ENCODE measurements at regions not wholly inside any gene's neighbourhood (a gene's known extent, or its start where the extent isn't known, plus 50 kb on each side); places are given as distances from the start of the nearest gene placed in this dataset.

GRCh38 chr5:125011419-125011818 lies 265.0 kb upstream of the ZNF608 start:
- Histone ChIP-seq H3K36me3 (ENCODE audit: control insufficient read depth, insufficient read depth, low read length) (no peaks in the 10 kb centered on the region), H3K4me3 (ENCODE audit: low read length) (no peak overlapping the region), H3K9me3 (ENCODE audit: control insufficient read depth, insufficient read depth, low read length) (no peaks in the 10 kb centered on the region), H3K27ac (ENCODE audit: low read length) (no peak overlapping the region), H3K27me3 (ENCODE audit: control insufficient read depth, insufficient read depth, low read length) (no peaks in the 10 kb centered on the region), H3K4me1 (ENCODE audit: control insufficient read depth, insufficient read depth, low read length) (peaks cover 1% of the 10 kb centered on the region)
- Mint-ChIP-seq H3K4me3 (no peak overlapping the region), H3K9me3 (no peaks in the 10 kb centered on the region), H3K36me3 (no peaks in the 10 kb centered on the region), H3K4me1 (peaks cover 2% of the 10 kb centered on the region in 2 donors), H3K27me3 (ENCODE audit: low read depth in 2 of 2) (peaks cover 0 to 5% of the 10 kb centered on the region in 2 donors), H3K27ac (no peak overlapping the region)
- no peak for DNase-seq
- WGBS (ENCODE audit: insufficient coverage): 100% methylated on average over 1 of the region's 2 CpGs
- intact Hi-C loops (cut with micrococcal nuclease): no loop called here
- ATAC-seq: peak in 1 of 3 donors; percentile 30
- no peak for TF ChIP-seq CTCF (IDR thresholded peaks at IDR 0.05)

DNA sequence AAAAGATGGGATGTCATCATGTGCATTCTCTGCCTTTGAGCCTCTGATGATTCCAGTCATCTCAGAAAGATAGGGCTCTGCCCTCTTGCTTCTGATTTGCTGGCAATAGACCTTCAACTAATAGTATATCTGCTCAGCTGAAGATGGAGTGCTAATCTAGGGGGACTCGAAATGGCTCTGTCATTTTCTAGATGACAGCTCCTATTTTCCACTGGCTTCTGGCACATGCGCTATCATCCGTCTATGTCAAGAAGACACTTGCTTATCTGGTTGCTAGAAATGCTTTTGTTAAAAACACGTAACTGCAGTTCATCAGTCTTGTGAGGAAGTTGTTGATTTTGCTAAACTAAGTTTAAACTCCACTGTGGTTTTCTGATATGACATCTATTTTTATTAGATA lies 265.5 kb upstream of the ZNF608 start:
- DNase-seq (no peak), ATAC-seq (no peak)
- H3K36me3 ChIP-seq (ENCODE audit: control insufficient read depth, insufficient read depth, low read length): no peaks in the 10 kb centered on the region
- no peak for TF ChIP-seq CTCF (IDR thresholded peaks at IDR 0.05)
- H3K9me3 ChIP-seq (ENCODE audit: control insufficient read depth, insufficient read depth, low read length): no peaks in the 10 kb centered on the region
- no peaks in the 10 kb centered on the region for H3K4me1 ChIP-seq (ENCODE audit: control insufficient read depth, insufficient read depth, low read length)
- H3K27me3 Mint-ChIP-seq (ENCODE audit: low read depth in 2 of 2): peaks cover 0 to 6% of the 10 kb centered on the region in 2 donors
- 37% methylated on average over 4 of the region's 4 CpGs for WGBS (ENCODE audit: insufficient coverage)
- H3K27me3 ChIP-seq (ENCODE audit: control insufficient read depth, insufficient read depth, low read length): no peaks in the 10 kb centered on the region
- H3K4me3 ChIP-seq (ENCODE audit: low read length): no peak overlapping the region
- intact Hi-C loops (cut with micrococcal nuclease): no loop called here
- H3K9me3 Mint-ChIP-seq: no peaks in the 10 kb centered on the region
- H3K27ac ChIP-seq (ENCODE audit: low read length): no peak overlapping the region
- H3K27ac Mint-ChIP-seq: no peak overlapping the region
- H3K36me3 Mint-ChIP-seq: no peaks in the 10 kb centered on the region
- no peak overlapping the region for H3K4me3 Mint-ChIP-seq
- H3K4me1 Mint-ChIP-seq: no peaks in the 10 kb centered on the region

- Histone ChIP-seq H3K27ac (ENCODE audit: low read length) (no peak overlapping the region), H3K4me3 (ENCODE audit: low read length) (no peak overlapping the region), H3K4me1 (ENCODE audit: control insufficient read depth, insufficient read depth, low read length) (no peaks in the 10 kb centered on the region), H3K36me3 (ENCODE audit: control insufficient read depth, insufficient read depth, low read length) (no peaks in the 10 kb centered on the region), H3K27me3 (ENCODE audit: control insufficient read depth, insufficient read depth, low read length) (no peaks in the 10 kb centered on the region), H3K9me3 (ENCODE audit: control insufficient read depth, insufficient read depth, low read length) (no peaks in the 10 kb centered on the region)
- WGBS (ENCODE audit: insufficient coverage): 70% methylated on average over 7 of the region's 7 CpGs
- Mint-ChIP-seq H3K27me3 (ENCODE audit: low read depth in 2 of 2) (peaks cover 0 to 16% of the 10 kb centered on the region in 2 donors), H3K4me3 (no peak overlapping the region), H3K36me3 (no peaks in the 10 kb centered on the region), H3K4me1 (no peaks in the 10 kb centered on the region), H3K9me3 (no peaks in the 10 kb centered on the region), H3K27ac (no peak overlapping the region)
- intact Hi-C loops (cut with micrococcal nuclease): no loop called here
- DNase-seq (no peak), ATAC-seq (no peak)
- no peak for TF ChIP-seq CTCF (IDR thresholded peaks at IDR 0.05)
Observed at GRCh38 chr5:125012727-125013451, 266.4 kb upstream of the ZNF608 start.

GRCh38 chr5:125014202-125014601 lies 267.8 kb upstream of the ZNF608 start:
- DNase-seq: no peak
- ATAC-seq: no peak
- TF ChIP-seq CTCF (IDR thresholded peaks at IDR 0.05): no peak
- Mint-ChIP-seq H3K27me3 (ENCODE audit: low read depth in 2 of 2) (peaks cover 0 to 18% of the 10 kb centered on the region in 2 donors), H3K36me3 (no peaks in the 10 kb centered on the region), H3K27ac (no peak overlapping the region), H3K4me1 (no peaks in the 10 kb centered on the region), H3K4me3 (no peak overlapping the region), H3K9me3 (no peaks in the 10 kb centered on the region)
- Histone ChIP-seq H3K4me3 (ENCODE audit: low read length) (no peak overlapping the region), H3K27me3 (ENCODE audit: control insufficient read depth, insufficient read depth, low read length) (no peaks in the 10 kb centered on the region), H3K4me1 (ENCODE audit: control insufficient read depth, insufficient read depth, low read length) (no peaks in the 10 kb centered on the region), H3K9me3 (ENCODE audit: control insufficient read depth, insufficient read depth, low read length) (no peaks in the 10 kb centered on the region), H3K27ac (ENCODE audit: low read length) (no peak overlapping the region), H3K36me3 (ENCODE audit: control insufficient read depth, insufficient read depth, low read length) (no peaks in the 10 kb centered on the region)
- intact Hi-C loops (cut with micrococcal nuclease): no loop called here
- WGBS (ENCODE audit: insufficient coverage): 47% methylated on average over 1 of the region's 1 CpG

Data from natural killer cell (primary cell).